ENCODE measurements at regions not wholly inside any gene's neighbourhood (a gene's known extent, or its start where the extent isn't known, plus 50 kb on each side); places are given as distances from the start of the nearest gene placed in this dataset.

GRCh38 chr10:65802391-65802790, 1123.4 kb upstream of the LRRTM3 start:
- H3K9me3 ChIP-seq (ENCODE audit: control insufficient read depth, insufficient read depth, low read depth, low read length): no peaks in the 10 kb centered on the region
- H3K4me1 ChIP-seq (ENCODE audit: control insufficient read depth, insufficient read depth, low read length): peaks cover 18% of the 10 kb centered on the region
- H3K36me3 ChIP-seq (ENCODE audit: control insufficient read depth in 2 of 2, insufficient read depth in 1 of 2, low read length in 2 of 2): no peaks in the 10 kb centered on the region
- no peak overlapping the region for H3K4me3 ChIP-seq (ENCODE audit: low read depth, low read length)
- TF ChIP-seq MZF1 (tag by site-specific recombination; IDR thresholded peaks at IDR 0.05; ENCODE audit: borderline replicate concordance): no peak
- no peak for TF ChIP-seq ZNF843 (tag by site-specific recombination; IDR thresholded peaks at IDR 0.05)
- TF ChIP-seq, protein P1, sequence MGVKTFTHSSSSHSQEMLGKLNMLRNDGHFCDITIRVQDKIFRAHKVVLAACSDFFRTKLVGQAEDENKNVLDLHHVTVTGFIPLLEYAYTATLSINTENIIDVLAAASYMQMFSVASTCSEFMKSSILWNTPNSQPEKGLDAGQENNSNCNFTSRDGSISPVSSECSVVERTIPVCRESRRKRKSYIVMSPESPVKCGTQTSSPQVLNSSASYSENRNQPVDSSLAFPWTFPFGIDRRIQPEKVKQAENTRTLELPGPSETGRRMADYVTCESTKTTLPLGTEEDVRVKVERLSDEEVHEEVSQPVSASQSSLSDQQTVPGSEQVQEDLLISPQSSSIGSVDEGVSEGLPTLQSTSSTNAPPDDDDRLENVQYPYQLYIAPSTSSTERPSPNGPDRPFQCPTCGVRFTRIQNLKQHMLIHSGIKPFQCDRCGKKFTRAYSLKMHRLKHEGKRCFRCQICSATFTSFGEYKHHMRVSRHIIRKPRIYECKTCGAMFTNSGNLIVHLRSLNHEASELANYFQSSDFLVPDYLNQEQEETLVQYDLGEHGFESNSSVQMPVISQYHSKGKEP (tag by site-specific recombination; IDR thresholded peaks at IDR 0.05): no peak
- TF ChIP-seq ZNF747 (tag by site-specific recombination; IDR thresholded peaks at IDR 0.05): no peak
- no peak for TF ChIP-seq ZNF311 (tag by site-specific recombination; IDR thresholded peaks at IDR 0.05; ENCODE audit: borderline replicate concordance)
- TF ChIP-seq, protein P2, sequence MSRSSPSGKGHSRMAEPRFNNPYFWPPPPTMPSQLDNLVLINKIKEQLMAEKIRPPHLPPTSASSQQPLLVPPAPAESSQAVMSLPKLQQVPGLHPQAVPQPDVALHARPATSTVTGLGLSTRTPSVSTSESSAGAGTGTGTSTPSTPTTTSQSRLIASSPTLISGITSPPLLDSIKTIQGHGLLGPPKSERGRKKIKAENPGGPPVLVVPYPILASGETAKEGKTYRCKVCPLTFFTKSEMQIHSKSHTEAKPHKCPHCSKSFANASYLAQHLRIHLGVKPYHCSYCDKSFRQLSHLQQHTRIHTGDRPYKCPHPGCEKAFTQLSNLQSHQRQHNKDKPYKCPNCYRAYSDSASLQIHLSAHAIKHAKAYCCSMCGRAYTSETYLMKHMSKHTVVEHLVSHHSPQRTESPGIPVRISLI (tag by site-specific recombination; IDR thresholded peaks at IDR 0.05): no peak
- no peak for TF ChIP-seq BCL6B (tag by site-specific recombination; IDR thresholded peaks at IDR 0.05)
- TF ChIP-seq ZFP3 (tag by site-specific recombination; IDR thresholded peaks at IDR 0.05; ENCODE audit: low read depth): no peak
- no peak for TF ChIP-seq YY1 (tag by site-specific recombination; IDR thresholded peaks at IDR 0.05)
- no peak for TF ChIP-seq EGR2 (tag by site-specific recombination; IDR thresholded peaks at IDR 0.05; ENCODE audit: low read depth)
- no peak for TF ChIP-seq ZNF16 (tag by site-specific recombination; IDR thresholded peaks at IDR 0.05; ENCODE audit: low read depth)
- TF ChIP-seq ZNF768 (tag by site-specific recombination; IDR thresholded peaks at IDR 0.05): no peak
- CTCF ChIA-PET: no interaction called here
- no peak overlapping the region for H3K27ac ChIP-seq (ENCODE audit: extremely low read depth, low read depth, low read length)
- POLR2A ChIA-PET: no interaction called here

DNA sequence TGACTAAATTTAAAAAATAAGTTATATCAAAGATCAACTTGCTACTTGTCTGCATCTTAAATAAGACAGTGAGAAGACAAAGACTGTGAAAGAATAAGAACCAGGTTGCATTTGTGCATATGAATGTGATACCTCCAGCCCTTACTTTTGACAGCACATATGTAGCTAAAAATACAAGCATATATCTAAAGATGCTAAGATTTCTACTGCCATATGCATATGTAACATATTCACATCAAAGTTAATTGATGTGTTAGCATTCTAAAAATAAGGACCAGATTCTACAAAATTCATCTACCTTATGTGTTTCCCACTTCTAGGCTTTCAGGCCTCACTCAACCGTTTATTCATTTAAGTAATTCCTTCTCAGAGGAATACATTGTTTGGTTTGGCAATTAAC, 1120.3 kb upstream of the LRRTM3 start:
- Histone ChIP-seq H3K4me1 (ENCODE audit: control insufficient read depth, insufficient read depth, low read length) (peaks cover 18% of the 10 kb centered on the region), H3K27ac (ENCODE audit: extremely low read depth, low read depth, low read length) (no peak overlapping the region), H3K36me3 (ENCODE audit: control insufficient read depth in 2 of 2, insufficient read depth in 1 of 2, low read length in 2 of 2) (no peaks in the 10 kb centered on the region), H3K4me3 (ENCODE audit: low read depth, low read length) (no peak overlapping the region), H3K9me3 (ENCODE audit: control insufficient read depth, insufficient read depth, low read depth, low read length) (no peaks in the 10 kb centered on the region)
- ChIA-PET POLR2A (no interaction called here), CTCF (no interaction called here)
- TF ChIP-seq KLF16 (tag by site-specific recombination; IDR thresholded peaks at IDR 0.05): no peak
- TF ChIP-seq SP3 (tag by site-specific recombination; IDR thresholded peaks at IDR 0.05): no peak
- no peak for TF ChIP-seq GLIS2 (tag by site-specific recombination; IDR thresholded peaks at IDR 0.05)
- TF ChIP-seq ZNF558 (tag by site-specific recombination; IDR thresholded peaks at IDR 0.05): no peak
- no peak for TF ChIP-seq PRDM10 (tag by site-specific recombination; IDR thresholded peaks at IDR 0.05)
- TF ChIP-seq HOXD13 (CRISPR knock-in tag; IDR thresholded peaks at IDR 0.05; ENCODE audit: borderline replicate concordance): no peak
- TF ChIP-seq ZNF529 (tag by site-specific recombination; IDR thresholded peaks at IDR 0.05; ENCODE audit: insufficient replicate concordance): no peak
- no peak for TF ChIP-seq KLF9 (tag by site-specific recombination; IDR thresholded peaks at IDR 0.05; ENCODE audit: low read depth)
- no peak for TF ChIP-seq SP2 (tag by site-specific recombination; IDR thresholded peaks at IDR 0.05)
- TF ChIP-seq, protein P3, sequence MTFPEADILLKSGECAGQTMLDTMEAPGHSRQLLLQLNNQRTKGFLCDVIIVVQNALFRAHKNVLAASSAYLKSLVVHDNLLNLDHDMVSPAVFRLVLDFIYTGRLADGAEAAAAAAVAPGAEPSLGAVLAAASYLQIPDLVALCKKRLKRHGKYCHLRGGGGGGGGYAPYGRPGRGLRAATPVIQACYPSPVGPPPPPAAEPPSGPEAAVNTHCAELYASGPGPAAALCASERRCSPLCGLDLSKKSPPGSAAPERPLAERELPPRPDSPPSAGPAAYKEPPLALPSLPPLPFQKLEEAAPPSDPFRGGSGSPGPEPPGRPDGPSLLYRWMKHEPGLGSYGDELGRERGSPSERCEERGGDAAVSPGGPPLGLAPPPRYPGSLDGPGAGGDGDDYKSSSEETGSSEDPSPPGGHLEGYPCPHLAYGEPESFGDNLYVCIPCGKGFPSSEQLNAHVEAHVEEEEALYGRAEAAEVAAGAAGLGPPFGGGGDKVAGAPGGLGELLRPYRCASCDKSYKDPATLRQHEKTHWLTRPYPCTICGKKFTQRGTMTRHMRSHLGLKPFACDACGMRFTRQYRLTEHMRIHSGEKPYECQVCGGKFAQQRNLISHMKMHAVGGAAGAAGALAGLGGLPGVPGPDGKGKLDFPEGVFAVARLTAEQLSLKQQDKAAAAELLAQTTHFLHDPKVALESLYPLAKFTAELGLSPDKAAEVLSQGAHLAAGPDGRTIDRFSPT (tag by site-specific recombination; IDR thresholded peaks at IDR 0.05): no peak
- no peak for TF ChIP-seq ZNF37A (tag by site-specific recombination; IDR thresholded peaks at IDR 0.05)
- no peak for TF ChIP-seq ZSCAN4 (tag by site-specific recombination; IDR thresholded peaks at IDR 0.05)
